CD4-positive, alpha-beta T cell treated with Interleukin-15 for 1 hour (primary cell): ENCODE measurements at regions not wholly inside any gene's neighbourhood (a gene's known extent, or its start where the extent isn't known, plus 50 kb on each side); places are given as distances from the start of the nearest gene placed in this dataset.

Source experiments
- DNase-seq: peaks from one replicate; pipeline ENCODE4 v3.0.0-alpha.2; 2020

DNA sequence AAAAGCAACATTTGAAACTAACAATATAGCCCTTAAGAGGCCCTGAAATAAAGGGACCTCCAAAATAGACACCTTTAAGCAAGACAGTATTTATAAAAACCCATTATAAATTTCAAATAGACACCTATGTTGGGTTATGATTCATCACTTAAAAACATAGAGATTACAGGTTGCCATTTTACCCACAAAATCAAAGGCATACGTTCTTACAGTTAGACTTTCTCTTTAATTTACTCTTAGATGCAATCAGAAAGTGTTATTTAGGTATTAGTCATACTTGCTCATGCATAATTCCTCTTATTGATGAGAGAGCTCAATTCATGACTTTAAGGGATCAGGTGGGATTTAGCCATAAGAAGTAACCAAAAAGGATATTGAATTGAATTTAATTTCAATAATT lies 51.5 kb upstream of the TMEM200A start:
- DNase-seq = no peak

DNA sequence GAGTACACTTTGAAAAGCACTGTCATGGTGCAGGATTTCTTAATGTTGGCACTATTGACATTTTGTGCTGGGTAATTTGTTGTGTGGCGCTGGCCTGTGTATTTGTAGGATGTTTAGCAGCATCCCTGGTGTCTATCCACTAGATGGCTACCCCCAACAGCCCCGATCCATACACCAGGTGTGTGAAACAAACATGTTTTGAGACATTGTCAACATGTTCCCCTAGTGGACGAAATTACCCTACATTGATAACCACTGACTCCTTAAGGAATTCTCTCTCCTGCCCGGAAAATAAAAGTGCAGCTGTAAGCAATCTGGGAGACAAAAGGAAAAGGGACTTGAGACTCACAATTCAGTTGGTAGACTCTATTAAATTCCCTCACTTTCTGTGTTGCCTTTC lies 52.6 kb upstream of the TMEM200A start:
- no peak for DNase-seq

DNA sequence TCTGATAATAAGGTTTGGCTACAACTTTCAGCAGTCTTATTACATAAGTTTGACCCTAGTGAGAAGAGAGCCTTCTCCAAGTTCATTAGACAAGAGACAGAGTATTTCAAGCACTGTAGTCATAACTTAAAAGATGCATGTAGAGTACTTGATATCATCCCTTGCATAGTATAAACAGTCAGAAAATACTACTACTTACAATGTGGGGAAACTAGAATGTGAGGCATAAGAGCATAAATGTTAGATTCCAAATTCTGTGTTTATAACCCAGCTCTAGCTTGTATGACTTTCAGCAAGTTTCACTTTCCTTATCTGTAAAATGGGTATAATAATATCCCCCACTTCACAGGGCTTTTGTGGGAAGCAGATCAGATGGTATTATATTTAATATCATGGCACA lies 56.8 kb upstream of the TMEM200A start:
- no peak for DNase-seq

DNA sequence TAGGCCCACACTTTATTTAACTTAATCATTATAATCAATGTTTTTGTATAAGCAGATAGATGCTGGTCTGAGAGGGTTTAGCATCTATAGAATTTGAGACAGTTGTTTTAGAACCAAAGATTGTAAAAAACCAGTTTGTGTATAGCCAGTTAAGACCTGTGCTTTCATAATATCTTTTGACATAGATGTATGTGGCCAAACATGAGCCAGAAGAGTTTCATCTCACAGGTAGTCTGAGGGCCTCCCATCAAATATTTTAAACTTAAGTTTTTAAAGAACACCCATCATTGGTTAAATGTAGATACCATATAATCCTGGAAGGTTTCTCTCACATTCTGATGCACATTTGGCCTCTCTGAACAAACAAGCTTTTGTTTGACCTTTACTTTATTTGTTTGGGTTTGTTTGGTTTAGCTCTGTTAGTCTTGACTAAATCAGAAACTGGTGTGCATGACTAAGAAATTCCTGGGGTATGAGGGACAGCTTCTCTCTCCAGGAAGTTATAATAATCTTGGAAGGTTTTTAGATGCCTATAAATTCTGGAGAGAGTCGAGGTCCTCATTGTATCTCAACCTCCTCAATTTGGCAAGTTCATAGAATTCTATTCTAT lies 58.0 kb upstream of the TMEM200A start:
- no peak for DNase-seq

DNA sequence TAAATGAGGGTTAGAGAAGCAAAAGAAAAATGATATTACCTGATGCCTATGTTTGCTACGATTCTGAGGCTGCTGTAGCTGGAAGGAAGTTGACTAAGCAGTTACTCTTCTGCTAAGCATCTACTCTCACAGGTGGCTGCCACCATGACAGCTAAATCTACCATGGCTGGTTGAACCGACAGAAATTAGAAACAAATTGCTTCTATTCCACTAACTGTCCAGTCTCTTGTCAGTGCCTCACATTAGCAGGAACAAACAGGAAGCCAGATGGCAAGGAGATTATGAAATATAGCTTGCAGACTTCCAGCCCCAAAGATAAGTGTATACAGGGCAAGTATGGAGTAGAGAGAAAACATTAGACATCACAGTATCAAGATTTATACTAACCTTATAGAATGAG lies 59.4 kb upstream of the TMEM200A start:
- DNase-seq = no peak

DNA sequence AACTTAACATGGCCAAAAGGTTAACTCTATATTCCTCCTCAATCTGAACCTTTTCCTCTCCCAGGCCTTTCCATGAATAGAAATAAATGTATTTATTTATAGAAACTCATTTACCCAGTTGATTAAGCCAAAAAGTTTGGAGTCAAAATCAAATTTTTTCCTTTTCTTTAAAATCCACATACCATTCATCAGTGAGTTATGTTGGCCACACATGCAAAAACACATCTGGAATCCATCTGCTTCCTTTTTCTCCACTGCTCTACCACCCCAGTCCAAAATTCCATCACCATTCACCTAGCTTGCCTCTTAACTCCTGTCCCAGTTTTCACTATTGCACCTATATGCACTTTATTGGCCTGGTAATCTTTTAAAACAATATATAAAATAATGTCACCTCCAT lies 62.4 kb upstream of the TMEM200A start:
- DNase-seq = no peak

DNA sequence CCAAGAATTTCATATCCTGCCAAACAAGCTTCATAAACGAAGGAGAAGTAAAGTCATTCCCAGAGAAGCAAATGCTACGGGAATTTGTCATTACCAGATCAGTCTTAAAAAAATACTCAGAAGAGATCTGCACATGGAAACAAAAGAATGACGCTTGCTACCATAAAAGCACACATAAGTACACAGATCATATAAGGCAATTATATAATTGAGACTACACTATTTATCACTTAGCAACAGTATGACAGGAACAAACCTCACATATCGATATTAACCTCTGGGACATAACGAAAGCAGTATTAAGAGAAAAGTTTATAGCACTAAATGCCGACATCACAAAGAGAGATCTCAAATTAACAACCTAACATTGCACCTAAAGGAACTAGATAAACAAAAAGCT lies 67.6 kb upstream of the TMEM200A start:
- DNase-seq = no peak

DNA sequence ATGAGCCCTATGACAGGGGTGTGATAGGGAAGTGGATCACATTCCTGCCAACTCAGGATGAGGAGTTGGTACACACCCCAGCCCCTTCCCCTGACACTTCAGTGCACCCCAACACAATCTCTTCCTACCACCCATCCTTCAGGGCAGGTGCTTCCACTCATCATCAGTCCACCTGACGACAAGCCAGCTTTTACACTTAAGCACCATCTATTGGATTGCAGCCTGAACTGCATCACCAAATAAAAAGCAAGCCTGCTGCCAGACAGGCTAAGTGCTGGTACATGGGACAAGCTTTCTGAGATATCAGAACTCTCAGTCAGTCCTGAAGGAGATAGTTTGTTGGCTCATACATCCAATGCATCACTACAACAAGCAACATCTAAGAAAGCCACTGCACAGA lies 69.0 kb upstream of the TMEM200A start:
- DNase-seq = no peak

DNA sequence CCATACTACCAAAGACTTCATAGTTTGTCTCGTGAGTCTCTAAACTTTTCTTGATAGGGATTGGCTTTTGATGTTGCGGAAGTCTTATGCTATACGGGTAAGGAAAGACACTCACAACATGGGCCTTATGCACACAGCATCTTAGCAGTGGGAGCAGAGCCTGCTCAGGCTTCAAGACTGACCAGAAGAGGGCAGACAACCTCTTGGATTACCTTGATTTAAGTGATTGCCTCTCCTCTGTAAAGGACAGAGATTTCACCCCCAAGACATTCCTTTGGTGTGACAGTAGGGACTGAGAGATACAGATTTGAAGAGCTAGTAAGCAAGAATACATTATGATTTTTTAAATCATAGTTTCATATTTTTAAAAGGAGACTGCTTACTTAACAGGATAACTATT lies 71.0 kb upstream of the SAMD3 start:
- DNase-seq = no peak

DNA sequence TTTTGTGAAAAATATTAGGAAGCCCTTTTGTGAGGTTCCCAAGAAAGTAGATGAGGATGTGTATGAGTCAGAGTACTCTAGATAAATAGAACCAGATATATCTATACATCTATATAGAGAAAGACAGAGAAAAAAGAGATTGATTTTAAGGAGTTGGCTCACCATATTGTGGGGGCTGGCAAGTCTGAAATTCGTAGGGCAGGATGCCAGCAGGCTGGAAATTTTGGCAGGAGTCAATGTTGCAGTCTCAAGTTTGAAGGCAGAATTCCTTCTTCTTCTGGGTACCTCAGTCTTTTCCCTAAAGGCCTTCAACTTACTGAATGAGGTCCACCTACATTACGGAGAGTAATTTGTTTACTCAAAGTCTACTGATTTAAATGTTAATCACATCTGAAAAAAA lies 65.3 kb upstream of the SAMD3 start:
- no peak for DNase-seq

DNA sequence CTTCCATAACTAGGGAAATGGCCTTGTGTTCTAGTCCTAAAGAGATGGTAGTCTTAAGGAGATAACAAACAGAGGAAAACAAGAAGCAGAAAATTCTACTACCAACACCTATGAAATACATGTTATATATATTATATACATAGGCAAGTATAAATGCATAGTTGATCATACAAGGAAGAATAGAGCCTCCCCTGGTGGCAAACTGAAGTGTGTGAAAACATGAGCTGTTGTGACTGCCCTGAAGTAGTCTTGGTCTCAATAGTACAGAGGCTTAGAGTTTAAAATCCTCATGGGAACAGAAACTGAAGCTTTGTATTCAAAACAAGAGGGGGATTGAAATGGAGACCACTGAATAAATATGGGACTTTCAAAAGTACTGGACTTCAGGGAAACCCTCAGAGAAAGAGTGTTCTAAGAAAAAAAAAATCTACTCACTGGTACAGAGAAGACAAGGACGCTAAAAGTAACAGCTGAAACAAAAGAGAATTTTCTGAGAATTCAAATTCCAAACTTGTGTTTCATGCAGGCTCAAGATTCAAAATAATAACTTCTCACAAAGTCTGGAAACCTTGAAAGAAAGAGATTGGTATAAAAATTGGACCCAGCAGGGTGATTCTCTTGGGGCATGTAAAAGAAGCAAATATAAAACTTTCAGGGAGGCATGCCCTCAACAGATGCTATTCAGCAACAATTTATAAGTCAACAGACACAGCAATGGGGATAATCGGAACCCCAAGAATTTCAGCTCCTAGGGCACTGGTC lies 59.7 kb upstream of the SAMD3 start:
- peak; percentile 27 for DNase-seq

DNA sequence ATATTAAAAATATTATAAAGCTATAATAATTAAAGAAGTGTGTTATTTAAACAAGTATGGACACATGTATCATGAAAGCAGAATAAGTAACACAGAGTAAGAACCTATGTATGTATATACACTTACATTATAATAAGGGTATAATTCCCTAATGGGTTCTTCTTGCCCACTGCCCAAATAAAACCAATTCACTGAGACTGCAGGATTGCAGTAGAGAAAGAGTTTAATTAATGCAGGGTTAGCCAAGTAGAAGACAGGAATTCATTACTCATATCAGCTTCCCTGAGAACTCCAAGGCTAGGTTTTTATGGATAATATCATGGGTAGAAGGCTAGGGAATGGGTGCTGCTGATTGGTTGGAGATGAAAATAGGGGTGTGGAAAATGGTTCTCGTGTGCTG lies 53.8 kb upstream of the SAMD3 start:
- no peak for DNase-seq

DNA sequence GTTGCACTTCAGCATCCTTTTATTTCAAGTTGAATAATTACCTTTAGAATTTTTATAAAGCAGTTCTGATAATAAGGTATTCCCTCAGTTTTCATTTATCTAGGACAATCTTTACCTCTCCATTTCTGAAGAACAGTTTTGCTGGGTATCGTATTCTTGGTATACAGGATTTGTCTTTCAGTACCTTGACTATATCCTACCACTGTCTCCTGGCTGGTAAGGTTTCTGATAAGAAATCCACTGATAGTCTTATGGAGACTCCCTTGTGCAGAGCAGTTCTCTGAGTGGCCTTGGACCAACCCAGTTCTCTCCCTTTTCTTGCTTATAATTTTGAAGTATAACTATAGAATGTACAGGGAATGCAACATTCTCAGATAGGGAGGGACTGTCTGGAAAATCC lies 51.3 kb upstream of the SAMD3 start:
- DNase-seq = no peak
